ENCODE measurements at regions not wholly inside any gene's neighbourhood (a gene's known extent, or its start where the extent isn't known, plus 50 kb on each side); places are given as distances from the start of the nearest gene placed in this dataset.

DNA sequence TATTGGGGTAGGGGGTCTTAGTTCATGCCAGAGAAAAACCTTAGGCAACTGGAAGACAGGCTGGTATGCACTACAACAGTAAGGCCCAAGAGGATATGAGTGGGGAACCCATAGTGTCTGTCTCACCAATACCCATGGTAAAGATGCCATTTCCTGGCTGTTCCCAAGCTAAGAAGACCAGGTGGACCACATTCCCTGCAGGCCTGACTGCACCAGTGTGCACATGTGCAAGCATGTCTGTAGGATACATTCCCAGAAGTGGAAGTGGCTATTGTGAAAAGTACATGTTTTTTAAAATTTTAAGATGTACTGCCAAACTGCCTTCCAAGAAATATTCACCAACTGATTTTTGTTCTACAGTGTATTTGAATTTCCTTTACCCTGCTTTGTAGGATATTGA lies 207.3 kb upstream of the CTNNB1 start:
- Histone ChIP-seq H3K23me2 (ENCODE audit: insufficient read length, low read depth, low read length, poor library complexity, severe bottlenecking) (no peaks in the 10 kb centered on the region), H3K4me2 (ENCODE audit: insufficient read depth, insufficient read length, low read length) (no peak overlapping the region), H4K8ac (replicated peaks; ENCODE audit: insufficient read length, low read depth, low read length) (no peak overlapping the region), H3K27me3 (ENCODE audit: insufficient read depth, low read length) (no peaks in the 10 kb centered on the region), H4K5ac (ENCODE audit: insufficient read length, low read depth, low read length) (no peak overlapping the region), H2BK12ac (ENCODE audit: insufficient read length, low read depth, low read length) (no peak overlapping the region), H3K79me2 (ENCODE audit: insufficient read depth, low read length) (no peaks in the 10 kb centered on the region; the same call in 1 of the 2 replicates), H2BK5ac (ENCODE audit: insufficient read length, low read length) (no peak overlapping the region), H3K4ac (ENCODE audit: low read depth, low read length) (no peak overlapping the region), H2AK5ac (ENCODE audit: insufficient read length, low read length) (no peak overlapping the region), H3K9me3 (ENCODE audit: control insufficient read depth, low read depth, low read length) (no peaks in the 10 kb centered on the region), H4K20me1 (ENCODE audit: control insufficient read depth, insufficient read depth, insufficient read length) (no peaks in the 10 kb centered on the region), H3K9ac (ENCODE audit: extremely low read depth, insufficient read length, low read length) (no peak overlapping the region), H3K27ac (ENCODE audit: insufficient read length, low read depth, low read length) (no peak overlapping the region), H2BK20ac (ENCODE audit: low read depth, low read length, poor library complexity, severe bottlenecking) (no peak overlapping the region), H3K56ac (ENCODE audit: insufficient read length, low read depth, low read length) (no peak overlapping the region), H3K14ac (ENCODE audit: insufficient read depth, low read length) (no peak overlapping the region), H3K18ac (ENCODE audit: insufficient read length, low read depth, low read length) (no peak overlapping the region), H2BK120ac (ENCODE audit: low read depth, low read length, poor library complexity, severe bottlenecking) (no peak overlapping the region), H3K23ac (ENCODE audit: insufficient read length, low read depth, low read length) (no peak overlapping the region), H3K4me1 (ENCODE audit: insufficient read depth, low read length) (peaks cover 5% of the 10 kb centered on the region), H2BK15ac (ENCODE audit: low read depth, low read length) (no peak overlapping the region), H2AFZ (ENCODE audit: low read length) (no peak overlapping the region), H3K79me1 (ENCODE audit: insufficient read depth, low read depth, low read length, poor library complexity, severe bottlenecking) (no peaks in the 10 kb centered on the region), H3T11ph (ENCODE audit: low read length) (no peak overlapping the region), H4K91ac (ENCODE audit: insufficient read length, low read depth, low read length) (no peak overlapping the region)
- no peak for TF ChIP-seq CTCF (conservative IDR thresholded peaks at IDR 0.05)
- H3K4me3 Mint-ChIP-seq = no peak overlapping the region
- no peaks in the 10 kb centered on the region for H3K36me3 Mint-ChIP-seq (ENCODE audit: insufficient read depth in 1 of 3, low read depth in 3 of 3)
- no peak overlapping the region for H3K27ac Mint-ChIP-seq
- no peak for DNase-seq
- peaks cover 0 to 2% of the 10 kb centered on the region in 2 experiments; a peak in 1 of 5 replicates for H3K9me3 Mint-ChIP-seq
- no peaks in the 10 kb centered on the region for H3K27me3 Mint-ChIP-seq (ENCODE audit: low read depth)
- H3K4me1 Mint-ChIP-seq = peaks cover 15 to 16% of the 10 kb centered on the region in 2 experiments

Data from H9 (cell line).